ENCODE measurements at regions not wholly inside any gene's neighbourhood (a gene's known extent, or its start where the extent isn't known, plus 50 kb on each side); places are given as distances from the start of the nearest gene placed in this dataset.

DNA sequence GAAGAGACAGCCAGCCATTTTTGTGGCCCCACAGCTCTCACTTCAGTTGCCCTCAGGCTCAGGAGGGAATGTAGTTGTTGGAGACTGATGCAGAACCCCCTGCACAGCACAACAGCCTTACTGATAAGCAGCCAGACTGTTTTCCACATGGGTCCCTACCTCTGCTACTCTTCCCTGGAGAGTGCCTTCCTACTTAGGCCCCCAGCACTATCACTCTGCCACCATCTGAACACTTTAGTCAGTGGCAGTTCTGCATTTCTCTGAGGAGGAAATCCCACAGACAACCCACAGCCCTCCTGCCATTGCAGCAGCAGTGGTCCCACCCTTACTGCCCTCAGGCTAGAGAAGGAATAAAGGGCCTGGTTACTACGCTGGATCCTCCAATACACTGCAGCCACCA lies 61.8 kb upstream of the PTPRD start:
- Histone ChIP-seq H3K36me3 (ENCODE audit: insufficient read depth) (no peaks in the 10 kb centered on the region), H3K4me1 (ENCODE audit: insufficient read depth) (no peaks in the 10 kb centered on the region), H3K4me3 (ENCODE audit: low read depth, low read length) (no peak overlapping the region), H3K27ac (ENCODE audit: low read depth) (no peak overlapping the region)
- 78% methylated on average over 1 of the region's 1 CpG for WGBS
- no peak for DNase-seq (ENCODE audit: extremely low spot score)

DNA sequence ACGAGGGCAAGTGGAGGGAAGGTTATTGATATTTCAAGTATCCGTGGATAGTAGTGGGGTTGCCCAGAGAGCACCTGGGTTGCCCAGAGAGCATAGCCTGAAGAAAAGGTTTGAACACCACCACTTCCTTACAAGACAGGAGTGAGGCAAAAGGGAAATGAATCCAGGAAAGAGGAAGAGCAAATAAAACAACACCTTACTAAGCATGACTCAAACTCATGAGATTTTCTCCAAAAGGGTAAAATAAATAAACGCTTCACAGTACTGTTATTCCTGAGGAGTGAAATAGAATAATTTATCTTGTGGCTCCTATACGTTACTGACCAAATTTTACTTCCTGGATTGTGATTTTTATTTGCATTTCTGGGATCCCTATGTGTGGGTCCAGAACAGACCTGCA lies 65.2 kb upstream of the PTPRD start:
- Histone ChIP-seq H3K36me3 (ENCODE audit: insufficient read depth) (no peaks in the 10 kb centered on the region), H3K27ac (ENCODE audit: low read depth) (no peak overlapping the region), H3K4me3 (ENCODE audit: low read depth, low read length) (no peak overlapping the region), H3K4me1 (ENCODE audit: insufficient read depth) (no peaks in the 10 kb centered on the region)
- 87% methylated on average over 4 of the region's 4 CpGs for WGBS
- no peak for DNase-seq (ENCODE audit: extremely low spot score)

- no peak overlapping the region for H3K4me3 ChIP-seq (ENCODE audit: low read depth, low read length)
- no peak for DNase-seq (ENCODE audit: extremely low spot score)
- no peaks in the 10 kb centered on the region for H3K36me3 ChIP-seq (ENCODE audit: insufficient read depth)
- 92% methylated on average over 1 of the region's 1 CpG for WGBS
- no peaks in the 10 kb centered on the region for H3K4me1 ChIP-seq (ENCODE audit: insufficient read depth)
- H3K27ac ChIP-seq (ENCODE audit: low read depth): no peak overlapping the region
Measured at GRCh38 chr9:10678790-10679189, 66.0 kb upstream of the PTPRD start.

- Histone ChIP-seq H3K4me1 (ENCODE audit: insufficient read depth) (no peaks in the 10 kb centered on the region), H3K4me3 (ENCODE audit: low read depth, low read length) (no peak overlapping the region), H3K36me3 (ENCODE audit: insufficient read depth) (no peaks in the 10 kb centered on the region), H3K27ac (ENCODE audit: low read depth) (no peak overlapping the region)
- no peak for DNase-seq (ENCODE audit: extremely low spot score)
- 77% methylated on average over 2 of the region's 2 CpGs for WGBS
Measured at GRCh38 chr9:10686943-10687342, 74.1 kb upstream of the PTPRD start.

GRCh38 chr9:10690546-10690945 lies 77.7 kb upstream of the PTPRD start:
- H3K36me3 ChIP-seq (ENCODE audit: insufficient read depth): no peaks in the 10 kb centered on the region
- H3K4me3 ChIP-seq (ENCODE audit: low read depth, low read length): no peak overlapping the region
- no peak for DNase-seq (ENCODE audit: extremely low spot score)
- no peaks in the 10 kb centered on the region for H3K4me1 ChIP-seq (ENCODE audit: insufficient read depth)
- H3K27ac ChIP-seq (ENCODE audit: low read depth): no peak overlapping the region
- 87% methylated on average over 2 of the region's 2 CpGs for WGBS

DNA sequence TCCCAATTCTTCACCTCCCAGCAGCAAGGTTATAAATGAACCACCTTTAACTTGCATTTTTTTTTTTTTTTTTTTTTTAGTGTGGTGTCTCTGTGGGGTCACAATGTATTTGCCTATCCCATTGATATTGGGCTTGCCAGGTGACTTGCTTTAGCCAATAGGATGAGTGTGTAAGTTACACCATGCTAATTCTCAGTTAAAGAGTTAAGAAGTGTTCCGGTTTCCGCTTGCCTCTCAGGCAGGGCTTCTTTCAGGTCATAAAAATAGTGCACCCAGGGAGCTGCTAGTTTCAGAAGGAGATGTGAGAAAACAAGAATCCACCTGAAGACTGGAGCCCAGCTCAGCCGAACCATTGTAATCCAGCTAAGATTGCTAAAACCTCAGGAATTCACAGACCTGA lies 84.2 kb upstream of the PTPRD start:
- no peak for DNase-seq (ENCODE audit: extremely low spot score)
- Histone ChIP-seq H3K4me3 (ENCODE audit: low read depth, low read length) (no peak overlapping the region), H3K36me3 (ENCODE audit: insufficient read depth) (no peaks in the 10 kb centered on the region), H3K4me1 (ENCODE audit: insufficient read depth) (no peaks in the 10 kb centered on the region), H3K27ac (ENCODE audit: low read depth) (no peak overlapping the region)
- WGBS: 91% methylated on average over 3 of the region's 3 CpGs

DNA sequence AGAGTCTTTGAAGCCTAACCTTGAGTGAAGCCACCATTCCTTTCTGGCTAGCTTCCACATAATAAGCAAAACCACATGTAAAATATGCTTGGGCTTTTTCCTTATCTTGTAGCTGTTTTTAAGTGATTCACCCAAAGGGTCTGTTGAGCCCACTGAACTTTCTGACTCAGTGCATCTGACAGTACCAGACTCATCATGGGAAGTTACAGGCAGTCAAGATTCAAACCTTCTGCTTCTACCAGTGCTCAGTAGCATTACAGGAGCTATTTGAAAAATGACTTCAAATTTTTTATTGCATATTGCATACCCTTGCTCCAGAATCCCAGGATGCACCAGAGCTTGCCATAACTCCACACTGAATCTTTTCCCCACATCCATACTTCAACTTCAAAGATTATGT lies 87.5 kb upstream of the PTPRD start:
- DNase-seq (ENCODE audit: extremely low spot score): no peak
- no peaks in the 10 kb centered on the region for H3K36me3 ChIP-seq (ENCODE audit: insufficient read depth)
- no peaks in the 10 kb centered on the region for H3K4me1 ChIP-seq (ENCODE audit: insufficient read depth)
- no peak overlapping the region for H3K27ac ChIP-seq (ENCODE audit: low read depth)
- H3K4me3 ChIP-seq (ENCODE audit: low read depth, low read length): no peak overlapping the region

DNA sequence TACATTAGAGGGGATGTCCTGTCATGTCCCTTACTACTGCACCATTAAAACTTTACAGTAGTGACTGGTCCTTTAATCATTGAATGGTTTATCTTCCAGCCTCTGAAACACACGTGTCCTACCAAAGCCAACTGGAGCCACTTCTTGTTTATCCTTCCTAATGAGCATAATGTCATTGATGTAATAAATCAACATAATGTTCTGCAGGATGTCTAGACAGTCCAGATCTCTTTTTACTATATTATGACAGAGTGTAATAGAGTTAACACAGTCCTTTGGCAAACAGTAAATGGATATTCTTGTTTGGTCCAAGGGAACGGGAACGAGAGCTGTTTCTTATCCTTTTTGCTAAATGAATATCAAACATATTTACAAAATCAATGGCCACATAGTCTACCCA lies 88.1 kb upstream of the PTPRD start:
- WGBS: 23% methylated on average over 3 of the region's 3 CpGs
- no peaks in the 10 kb centered on the region for H3K36me3 ChIP-seq (ENCODE audit: insufficient read depth)
- H3K4me3 ChIP-seq (ENCODE audit: low read depth, low read length): no peak overlapping the region
- H3K4me1 ChIP-seq (ENCODE audit: insufficient read depth): no peaks in the 10 kb centered on the region
- no peak for DNase-seq (ENCODE audit: extremely low spot score)
- no peak overlapping the region for H3K27ac ChIP-seq (ENCODE audit: low read depth)

DNA sequence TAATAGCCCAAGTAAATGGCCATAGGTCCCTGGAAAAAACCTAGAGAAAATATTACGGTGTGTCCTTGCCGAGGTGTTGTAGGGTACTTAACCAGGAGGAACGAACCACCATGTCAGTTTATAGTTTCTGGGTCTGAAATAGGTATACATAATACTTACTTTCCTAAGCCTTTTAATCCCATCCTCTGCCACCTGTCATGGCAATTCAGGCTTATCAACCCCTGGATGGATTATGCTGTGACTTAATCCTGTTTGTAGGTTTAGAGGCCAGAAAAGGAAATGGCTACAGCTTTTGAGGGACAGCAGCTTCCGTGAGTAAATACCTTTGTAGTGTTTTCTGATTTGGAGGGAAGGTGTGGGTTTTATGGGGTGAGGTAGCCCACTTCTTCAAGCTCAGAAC lies 89.1 kb upstream of the PTPRD start:
- DNase-seq (ENCODE audit: extremely low spot score): no peak
- Histone ChIP-seq H3K4me3 (ENCODE audit: low read depth, low read length) (no peak overlapping the region), H3K4me1 (ENCODE audit: insufficient read depth) (no peaks in the 10 kb centered on the region), H3K36me3 (ENCODE audit: insufficient read depth) (no peaks in the 10 kb centered on the region), H3K27ac (ENCODE audit: low read depth) (no peak overlapping the region)
- WGBS: 75% methylated on average over 4 of the region's 4 CpGs

DNA sequence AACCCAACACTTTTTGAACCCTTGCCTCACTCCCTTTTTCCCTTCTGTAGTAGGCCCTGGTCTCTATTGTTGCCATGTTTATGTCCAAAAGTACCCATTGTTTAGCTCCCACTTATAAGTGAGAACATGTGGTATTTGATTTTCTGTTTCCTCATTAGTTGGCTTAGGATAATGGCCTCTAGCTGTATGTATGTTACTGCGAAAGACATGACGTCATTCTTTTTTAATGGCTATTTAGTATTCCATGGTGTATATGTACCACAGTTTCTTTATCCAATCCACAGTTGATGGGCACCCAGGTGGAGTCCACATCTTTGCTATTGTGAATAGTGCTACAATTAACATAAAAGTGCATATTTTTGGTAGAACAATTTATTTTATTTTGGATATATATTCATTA lies 90.3 kb upstream of the PTPRD start:
- WGBS: 95% methylated on average over 2 of the region's 2 CpGs
- H3K27ac ChIP-seq (ENCODE audit: low read depth): no peak overlapping the region
- no peaks in the 10 kb centered on the region for H3K36me3 ChIP-seq (ENCODE audit: insufficient read depth)
- H3K4me1 ChIP-seq (ENCODE audit: insufficient read depth): no peaks in the 10 kb centered on the region
- no peak for DNase-seq (ENCODE audit: extremely low spot score)
- H3K4me3 ChIP-seq (ENCODE audit: low read depth, low read length): no peak overlapping the region

DNA sequence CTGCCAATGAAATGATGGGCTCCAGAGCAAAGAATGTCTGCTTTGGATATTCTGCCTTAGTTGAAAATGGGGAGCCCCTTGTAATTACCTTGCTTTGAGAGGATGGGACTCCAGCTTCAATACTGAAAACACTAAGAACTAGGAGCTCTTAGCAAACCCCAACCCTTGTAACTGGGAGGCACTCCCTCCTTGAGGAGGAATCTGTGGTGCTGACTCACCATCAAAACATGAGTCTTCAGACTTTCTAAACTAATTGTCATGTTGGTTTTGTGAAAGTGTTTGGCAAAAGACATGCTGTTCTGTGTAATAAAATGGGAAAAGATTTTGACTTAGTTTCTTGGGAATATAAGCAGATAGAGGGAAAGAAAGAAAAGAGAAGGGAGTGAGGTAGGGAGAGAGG lies 91.9 kb upstream of the PTPRD start:
- no peak overlapping the region for H3K27ac ChIP-seq (ENCODE audit: low read depth)
- no peaks in the 10 kb centered on the region for H3K36me3 ChIP-seq (ENCODE audit: insufficient read depth)
- no peaks in the 10 kb centered on the region for H3K4me1 ChIP-seq (ENCODE audit: insufficient read depth)
- H3K4me3 ChIP-seq (ENCODE audit: low read depth, low read length): no peak overlapping the region
- DNase-seq (ENCODE audit: extremely low spot score): no peak

DNA sequence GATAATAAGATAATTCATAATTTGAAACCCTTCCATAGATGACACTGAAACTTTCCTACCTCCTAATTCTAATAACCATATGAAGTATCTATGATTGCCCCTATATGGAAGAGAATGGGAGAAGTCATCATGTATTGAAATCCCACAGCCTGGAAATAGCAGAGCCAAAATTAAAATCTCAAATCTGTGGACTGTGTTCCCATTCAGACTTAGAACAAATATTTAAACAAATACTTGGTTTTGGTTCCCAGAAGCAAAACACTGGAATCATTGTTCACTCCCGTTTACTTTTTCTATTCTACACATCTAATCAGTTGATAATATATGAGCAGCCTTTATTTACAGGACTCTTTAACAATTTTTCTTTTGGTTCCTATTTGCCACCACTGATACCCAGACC lies 92.6 kb upstream of the PTPRD start:
- H3K36me3 ChIP-seq (ENCODE audit: insufficient read depth): no peaks in the 10 kb centered on the region
- no peak for DNase-seq (ENCODE audit: extremely low spot score)
- H3K27ac ChIP-seq (ENCODE audit: low read depth): no peak overlapping the region
- 38% methylated on average over 1 of the region's 1 CpG for WGBS
- no peaks in the 10 kb centered on the region for H3K4me1 ChIP-seq (ENCODE audit: insufficient read depth)
- H3K4me3 ChIP-seq (ENCODE audit: low read depth, low read length): no peak overlapping the region

DNA sequence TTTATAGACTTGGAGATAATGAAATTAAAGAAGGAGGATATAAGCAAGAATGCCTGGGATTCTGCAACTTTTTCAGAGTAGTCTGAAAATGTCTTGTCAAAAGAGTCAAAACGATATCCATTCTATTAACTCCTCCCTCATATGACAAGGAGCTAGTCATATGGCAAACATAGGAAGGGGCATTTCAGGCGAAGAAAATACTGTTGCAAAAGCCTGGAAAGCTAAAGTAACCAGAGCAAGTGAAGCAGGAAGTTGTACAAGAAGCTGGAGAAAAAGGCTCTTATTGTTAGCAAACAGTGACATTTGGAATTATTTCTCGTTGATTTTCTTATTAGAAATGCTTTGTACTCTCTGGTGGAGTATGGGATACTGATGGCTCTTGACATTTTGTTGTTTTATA lies 94.0 kb upstream of the PTPRD start:
- DNase-seq (ENCODE audit: extremely low spot score): no peak
- no peaks in the 10 kb centered on the region for H3K36me3 ChIP-seq (ENCODE audit: insufficient read depth)
- 51% methylated on average over 3 of the region's 3 CpGs for WGBS
- no peak overlapping the region for H3K27ac ChIP-seq (ENCODE audit: low read depth)
- no peak overlapping the region for H3K4me3 ChIP-seq (ENCODE audit: low read depth, low read length)
- H3K4me1 ChIP-seq (ENCODE audit: insufficient read depth): no peaks in the 10 kb centered on the region

GRCh38 chr9:10721301-10721700 lies 108.5 kb upstream of the PTPRD start:
- H3K36me3 ChIP-seq (ENCODE audit: insufficient read depth): no peaks in the 10 kb centered on the region
- H3K4me1 ChIP-seq (ENCODE audit: insufficient read depth): no peaks in the 10 kb centered on the region
- DNase-seq (ENCODE audit: extremely low spot score): no peak
- no peak overlapping the region for H3K4me3 ChIP-seq (ENCODE audit: low read depth, low read length)
- H3K27ac ChIP-seq (ENCODE audit: low read depth): no peak overlapping the region

DNA sequence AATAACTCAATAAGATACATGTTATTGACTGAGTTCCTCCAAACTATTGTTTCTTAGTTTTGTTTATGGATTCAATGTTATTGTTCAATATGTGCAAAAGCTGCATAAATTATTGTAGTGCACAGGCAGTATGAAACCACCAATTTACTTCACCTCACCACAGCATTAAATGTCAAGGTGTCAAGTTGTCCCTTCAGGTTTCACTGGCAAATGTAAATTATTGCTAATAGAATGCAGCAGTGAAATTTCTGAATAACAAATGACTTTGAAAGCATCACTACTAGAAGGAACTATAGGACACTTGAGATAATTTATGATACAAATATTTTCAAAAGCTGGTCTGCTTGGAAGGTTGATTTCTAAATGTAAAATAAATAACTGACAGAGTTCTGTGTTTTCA lies 116.4 kb upstream of the PTPRD start:
- no peaks in the 10 kb centered on the region for H3K4me1 ChIP-seq (ENCODE audit: insufficient read depth)
- no peak overlapping the region for H3K4me3 ChIP-seq (ENCODE audit: low read depth, low read length)

More for the DNA sequence above, 116.4 kb upstream of the PTPRD start:
- no peak for DNase-seq (ENCODE audit: extremely low spot score)
- Histone ChIP-seq H3K36me3 (ENCODE audit: insufficient read depth) (no peaks in the 10 kb centered on the region), H3K27ac (ENCODE audit: low read depth) (no peak overlapping the region)
